Endothelial cell of hepatic sinusoid (primary cell): ENCODE measurements at regions not wholly inside any gene's neighbourhood (a gene's known extent, or its start where the extent isn't known, plus 50 kb on each side); places are given as distances from the start of the nearest gene placed in this dataset.

ENCODE experiments used
- in situ Hi-C: cut with HindIII; loops from 2 replicates; pipeline ENCODE4 v1.10.0; 2017; ENCODE audit warnings: low sequenced_read_pairs

GRCh38 chr10:60669501-60669900 lies 108.8 kb upstream of the CDK1 start:
- in situ Hi-C loops = no loop called here

- in situ Hi-C loops = no loop called here
These were observed 112.1 kb upstream of the CDK1 start for GRCh38 chr10:60666221-60666620.

- in situ Hi-C loops = no loop called here
These were observed 113.4 kb upstream of the CDK1 start for GRCh38 chr10:60664859-60665258.

- in situ Hi-C loops = no loop called here
These were observed 114.4 kb upstream of the CDK1 start for GRCh38 chr10:60663850-60664249.

GRCh38 chr10:60662917-60663614 lies 115.2 kb upstream of the CDK1 start:
- in situ Hi-C loops = no loop called here

GRCh38 chr10:60661637-60662036 lies 116.6 kb upstream of the CDK1 start:
- in situ Hi-C loops = no loop called here

GRCh38 chr10:60660625-60661024 lies 117.7 kb upstream of the CDK1 start:
- in situ Hi-C loops = no loop called here

- in situ Hi-C loops = no loop called here
These were observed 123.3 kb upstream of the CDK1 start for GRCh38 chr10:60654813-60655464.

- in situ Hi-C loops = no loop called here
These were observed 125.7 kb upstream of the CDK1 start for GRCh38 chr10:60652628-60653027.

GRCh38 chr10:60650378-60650800 lies 127.9 kb upstream of the CDK1 start:
- in situ Hi-C loops = no loop called here

GRCh38 chr10:60649485-60650377 lies 128.5 kb upstream of the CDK1 start:
- in situ Hi-C loops = no loop called here

- in situ Hi-C loops = no loop called here
These were observed 129.5 kb upstream of the CDK1 start for GRCh38 chr10:60648761-60649160.

- in situ Hi-C loops = no loop called here
These were observed 131.1 kb upstream of the CDK1 start for GRCh38 chr10:60646966-60647796.

- in situ Hi-C loops = no loop called here
These were observed 132.3 kb upstream of the CDK1 start for GRCh38 chr10:60645980-60646379.

GRCh38 chr10:60644436-60645130 lies 133.7 kb upstream of the CDK1 start:
- in situ Hi-C loops = no loop called here

GRCh38 chr10:60643874-60644273 lies 134.4 kb upstream of the CDK1 start:
- in situ Hi-C loops = no loop called here

- in situ Hi-C loops = no loop called here
These were observed 148.9 kb upstream of the CDK1 start for GRCh38 chr10:60629332-60629731.

- in situ Hi-C loops = no loop called here
These were observed 150.2 kb upstream of the CDK1 start for GRCh38 chr10:60627778-60628748.

- in situ Hi-C loops = no loop called here
These were observed 152.2 kb upstream of the CDK1 start for GRCh38 chr10:60626037-60626436.
